ENCODE measurements at regions not wholly inside any gene's neighbourhood (a gene's known extent, or its start where the extent isn't known, plus 50 kb on each side); places are given as distances from the start of the nearest gene placed in this dataset.

DNA sequence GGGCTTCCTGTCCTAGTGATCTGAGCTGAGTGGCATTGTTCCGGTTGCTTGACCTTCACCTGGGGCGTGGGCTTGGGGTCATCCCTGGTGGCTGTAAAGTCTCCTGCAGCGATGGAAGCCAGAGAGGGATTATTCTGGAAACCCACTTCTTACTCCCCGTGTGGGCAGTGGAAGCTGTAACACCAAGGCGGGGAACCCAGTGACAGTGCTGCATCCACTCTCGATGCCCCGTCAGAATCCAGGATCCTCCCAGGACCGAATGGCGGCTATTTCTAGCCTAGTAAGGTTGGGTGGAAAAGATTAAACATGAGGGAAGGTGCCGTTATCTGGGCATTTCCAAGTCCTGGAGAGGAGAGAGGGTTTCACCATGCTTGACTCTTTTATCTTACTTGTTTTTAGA is 280.6 kb downstream of the ZNF536 start:
- Histone ChIP-seq H3K79me2 (ENCODE audit: low read length) (no peaks in the 10 kb centered on the region), H3K9me3 (ENCODE audit: low read length) (no peaks in the 10 kb centered on the region), H4K20me1 (ENCODE audit: insufficient read depth, low read depth, low read length) (no peaks in the 10 kb centered on the region), H3K4me1 (ENCODE audit: low read length) (peaks cover 20% of the 10 kb centered on the region), H3K4me2 (ENCODE audit: low read depth, low read length, poor library complexity, severe bottlenecking) (no peak overlapping the region), H3K36me3 (ENCODE audit: insufficient read depth, low read length) (no peaks in the 10 kb centered on the region), H3K27me3 (ENCODE audit: low read length) (no peaks in the 10 kb centered on the region), H3K9ac (ENCODE audit: low read length) (no peak overlapping the region), H3K4me3 (ENCODE audit: low read length) (no peak overlapping the region), H3K27ac (ENCODE audit: low read length) (no peak overlapping the region), H3K9me2 (replicated peaks; ENCODE audit: insufficient read depth, low read length) (no peaks in the 10 kb centered on the region), H2AFZ (ENCODE audit: low read length) (no peak overlapping the region)
- no peak for DNase-seq

DNA sequence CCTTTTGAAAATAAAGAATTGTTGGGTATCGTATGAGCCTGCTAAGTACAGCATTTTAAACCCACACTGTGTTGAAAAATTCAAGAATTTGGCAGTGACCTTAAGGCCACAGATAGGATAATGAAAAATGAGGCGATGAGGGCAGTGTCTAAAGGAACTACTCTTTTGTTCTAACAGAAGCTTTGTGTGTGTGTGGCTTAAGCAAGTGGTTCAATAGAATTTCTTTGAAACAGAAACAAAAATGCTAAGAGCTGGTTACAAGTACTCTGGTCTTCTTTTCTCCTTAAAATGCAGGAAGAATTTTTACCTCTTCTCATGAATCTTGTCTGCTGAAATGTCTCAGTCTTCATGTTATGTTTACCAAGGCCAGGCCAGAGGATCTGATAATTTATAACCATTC is 279.5 kb downstream of the ZNF536 start:
- Histone ChIP-seq H3K4me2 (ENCODE audit: low read depth, low read length, poor library complexity, severe bottlenecking) (no peak overlapping the region), H3K27ac (ENCODE audit: low read length) (no peak overlapping the region), H4K20me1 (ENCODE audit: insufficient read depth, low read depth, low read length) (no peaks in the 10 kb centered on the region), H3K9ac (ENCODE audit: low read length) (no peak overlapping the region), H2AFZ (ENCODE audit: low read length) (no peak overlapping the region), H3K27me3 (ENCODE audit: low read length) (no peaks in the 10 kb centered on the region), H3K9me3 (ENCODE audit: low read length) (no peaks in the 10 kb centered on the region), H3K9me2 (replicated peaks; ENCODE audit: insufficient read depth, low read length) (no peaks in the 10 kb centered on the region), H3K4me3 (ENCODE audit: low read length) (no peak overlapping the region), H3K36me3 (ENCODE audit: insufficient read depth, low read length) (no peaks in the 10 kb centered on the region), H3K79me2 (ENCODE audit: low read length) (no peaks in the 10 kb centered on the region), H3K4me1 (ENCODE audit: low read length) (peaks cover 20% of the 10 kb centered on the region)
- DNase-seq, result no peak

GRCh38 chr19:30651066-30651465 is 278.9 kb downstream of the ZNF536 start:
- DNase-seq, result no peak
- Histone ChIP-seq H3K9me2 (replicated peaks; ENCODE audit: insufficient read depth, low read length) (no peaks in the 10 kb centered on the region), H2AFZ (ENCODE audit: low read length) (no peak overlapping the region), H3K79me2 (ENCODE audit: low read length) (no peaks in the 10 kb centered on the region), H3K4me3 (ENCODE audit: low read length) (no peak overlapping the region), H3K4me1 (ENCODE audit: low read length) (peaks cover 20% of the 10 kb centered on the region), H3K27me3 (ENCODE audit: low read length) (no peaks in the 10 kb centered on the region), H3K36me3 (ENCODE audit: insufficient read depth, low read length) (no peaks in the 10 kb centered on the region), H3K27ac (ENCODE audit: low read length) (no peak overlapping the region), H4K20me1 (ENCODE audit: insufficient read depth, low read depth, low read length) (no peaks in the 10 kb centered on the region), H3K9me3 (ENCODE audit: low read length) (no peaks in the 10 kb centered on the region), H3K4me2 (ENCODE audit: low read depth, low read length, poor library complexity, severe bottlenecking) (no peak overlapping the region), H3K9ac (ENCODE audit: low read length) (no peak overlapping the region)

DNA sequence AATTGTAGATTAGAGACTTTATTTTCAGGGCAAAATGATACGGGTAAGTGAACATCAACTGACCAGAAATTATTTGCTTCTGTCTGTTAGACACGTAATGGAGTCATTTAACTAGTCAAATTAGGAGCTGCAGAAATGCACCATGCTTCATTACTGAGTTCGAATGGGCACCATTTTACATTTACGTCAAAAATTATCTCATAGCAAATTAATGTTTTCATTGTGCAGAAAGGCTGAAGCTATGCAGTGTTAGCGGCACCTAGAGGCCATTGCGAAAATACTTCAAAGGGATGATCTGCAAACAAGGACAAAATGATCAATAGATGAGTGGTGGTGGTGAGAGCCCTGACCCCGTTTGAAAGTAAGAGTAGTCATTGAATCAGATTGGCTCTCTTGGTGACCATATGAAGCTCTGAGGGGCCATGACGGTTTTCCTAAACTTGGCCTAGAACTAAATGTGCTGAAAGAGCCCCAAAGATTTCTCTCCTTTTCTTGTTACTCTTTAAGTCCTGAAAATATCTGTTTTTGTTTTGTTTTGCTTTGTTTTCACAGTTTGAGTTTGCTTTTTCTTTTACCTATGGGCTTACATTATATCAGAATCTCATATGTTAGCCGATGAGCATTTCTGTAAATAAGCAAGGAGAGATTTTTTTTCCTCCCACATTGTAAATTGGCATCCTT is 277.9 kb downstream of the ZNF536 start:
- Histone ChIP-seq H3K9me2 (replicated peaks; ENCODE audit: insufficient read depth, low read length) (no peaks in the 10 kb centered on the region), H3K79me2 (ENCODE audit: low read length) (no peaks in the 10 kb centered on the region), H3K36me3 (ENCODE audit: insufficient read depth, low read length) (no peaks in the 10 kb centered on the region), H3K4me1 (ENCODE audit: low read length) (peaks cover 20% of the 10 kb centered on the region), H3K4me2 (ENCODE audit: low read depth, low read length, poor library complexity, severe bottlenecking) (peak overlapping the region; percentile 56), H3K27me3 (ENCODE audit: low read length) (no peaks in the 10 kb centered on the region), H4K20me1 (ENCODE audit: insufficient read depth, low read depth, low read length) (no peaks in the 10 kb centered on the region), H3K27ac (ENCODE audit: low read length) (no peak overlapping the region), H3K9me3 (ENCODE audit: low read length) (no peaks in the 10 kb centered on the region), H2AFZ (ENCODE audit: low read length) (0 out of 2 replicates have a peak overlapping the region, but pooled peaks have one; percentile 64), H3K4me3 (ENCODE audit: low read length) (no peak overlapping the region), H3K9ac (ENCODE audit: low read length) (no peak overlapping the region)
- peak; percentile 91 for DNase-seq

GRCh38 chr19:30648866-30649862 is 277.0 kb downstream of the ZNF536 start:
- no peak for DNase-seq
- Histone ChIP-seq H3K9me2 (replicated peaks; ENCODE audit: insufficient read depth, low read length) (no peaks in the 10 kb centered on the region), H3K4me3 (ENCODE audit: low read length) (no peak overlapping the region), H3K9ac (ENCODE audit: low read length) (no peak overlapping the region), H3K27me3 (ENCODE audit: low read length) (no peaks in the 10 kb centered on the region), H2AFZ (ENCODE audit: low read length) (no peak overlapping the region), H3K27ac (ENCODE audit: low read length) (no peak overlapping the region), H3K36me3 (ENCODE audit: insufficient read depth, low read length) (no peaks in the 10 kb centered on the region), H3K79me2 (ENCODE audit: low read length) (no peaks in the 10 kb centered on the region), H4K20me1 (ENCODE audit: insufficient read depth, low read depth, low read length) (no peaks in the 10 kb centered on the region), H3K4me1 (ENCODE audit: low read length) (peaks cover 20% of the 10 kb centered on the region), H3K4me2 (ENCODE audit: low read depth, low read length, poor library complexity, severe bottlenecking) (peak overlapping the region; percentile 56), H3K9me3 (ENCODE audit: low read length) (no peaks in the 10 kb centered on the region)

DNA sequence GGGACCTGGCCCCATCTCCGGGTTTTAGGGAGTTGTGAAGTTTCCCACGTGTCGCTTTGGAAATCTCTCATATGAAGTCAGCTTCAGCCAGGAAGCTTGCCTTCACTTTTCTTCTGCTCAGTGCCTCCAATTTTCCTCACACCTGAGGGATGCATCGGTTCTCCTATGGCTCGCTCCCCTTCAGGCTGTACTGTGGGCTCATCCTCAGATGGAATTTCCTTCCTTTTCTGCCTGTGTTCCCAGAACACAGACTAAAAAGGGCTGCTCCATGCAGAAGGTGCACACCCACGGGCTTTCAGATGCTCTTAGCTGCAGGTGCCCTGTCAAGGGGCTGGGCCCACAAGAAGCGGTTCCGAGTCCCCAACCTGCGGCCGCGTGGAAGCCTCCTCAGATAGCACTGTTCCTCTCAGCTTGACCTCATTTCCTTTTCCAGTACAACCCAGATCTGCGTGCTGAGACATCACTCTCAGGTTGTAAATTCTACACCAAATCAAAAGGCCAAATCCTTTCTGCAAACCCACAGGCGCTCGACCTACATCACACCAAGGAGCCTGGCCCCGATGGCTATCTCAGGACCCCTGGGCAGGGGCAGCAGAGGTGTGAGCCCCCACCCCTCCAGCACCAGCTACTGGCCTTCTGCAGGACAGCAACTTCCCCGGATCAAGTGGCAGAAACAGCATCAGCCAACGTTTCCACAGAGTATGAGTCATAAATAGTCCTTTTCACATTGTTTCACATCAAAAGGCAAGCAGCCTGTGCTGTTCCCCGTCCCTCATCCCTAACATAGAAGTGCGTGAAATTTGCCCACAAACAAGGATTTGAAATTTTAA is 275.9 kb downstream of the ZNF536 start:
- H3K9me2 ChIP-seq (replicated peaks; ENCODE audit: insufficient read depth, low read length), result no peaks in the 10 kb centered on the region
- H3K27me3 ChIP-seq (ENCODE audit: low read length), result no peaks in the 10 kb centered on the region
- peaks cover 20% of the 10 kb centered on the region for H3K4me1 ChIP-seq (ENCODE audit: low read length)
- no peaks in the 10 kb centered on the region for H3K36me3 ChIP-seq (ENCODE audit: insufficient read depth, low read length)
- no peaks in the 10 kb centered on the region for H3K9me3 ChIP-seq (ENCODE audit: low read length)
- H2AFZ ChIP-seq (ENCODE audit: low read length), result no peak overlapping the region
- no peak for DNase-seq
- no peak overlapping the region for H3K9ac ChIP-seq (ENCODE audit: low read length)
- no peaks in the 10 kb centered on the region for H4K20me1 ChIP-seq (ENCODE audit: insufficient read depth, low read depth, low read length)
- no peak overlapping the region for H3K4me2 ChIP-seq (ENCODE audit: low read depth, low read length, poor library complexity, severe bottlenecking)
- no peaks in the 10 kb centered on the region for H3K79me2 ChIP-seq (ENCODE audit: low read length)
- no peak overlapping the region for H3K27ac ChIP-seq (ENCODE audit: low read length)
- no peak overlapping the region for H3K4me3 ChIP-seq (ENCODE audit: low read length)

DNA sequence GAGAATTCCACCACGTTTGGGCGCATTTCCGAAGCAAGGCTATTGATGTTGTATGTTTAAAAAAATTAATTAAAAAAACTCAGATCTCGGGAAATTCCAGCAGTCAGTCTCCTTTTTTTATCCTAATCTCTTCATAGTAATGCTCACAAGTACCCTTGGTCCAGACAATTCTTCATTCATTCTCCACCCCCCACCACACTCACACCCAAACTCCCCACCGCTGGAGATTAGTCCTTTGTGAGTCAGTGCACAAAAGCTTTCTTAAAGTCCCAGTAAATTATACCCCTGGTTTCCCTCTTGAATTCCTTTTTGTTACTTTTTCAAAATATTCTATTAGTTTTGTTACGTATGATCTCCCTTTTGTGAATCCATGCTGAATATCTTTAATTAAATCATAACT is 274.6 kb downstream of the ZNF536 start:
- peaks cover 29% of the 10 kb centered on the region for H3K4me1 ChIP-seq (ENCODE audit: low read length)
- H3K9ac ChIP-seq (ENCODE audit: low read length), result no peak overlapping the region
- H4K20me1 ChIP-seq (ENCODE audit: insufficient read depth, low read depth, low read length), result no peaks in the 10 kb centered on the region
- H3K79me2 ChIP-seq (ENCODE audit: low read length), result no peaks in the 10 kb centered on the region
- H3K9me2 ChIP-seq (replicated peaks; ENCODE audit: insufficient read depth, low read length), result no peaks in the 10 kb centered on the region
- no peak overlapping the region for H3K27ac ChIP-seq (ENCODE audit: low read length)
- no peaks in the 10 kb centered on the region for H3K36me3 ChIP-seq (ENCODE audit: insufficient read depth, low read length)
- no peak overlapping the region for H3K4me3 ChIP-seq (ENCODE audit: low read length)
- H3K27me3 ChIP-seq (ENCODE audit: low read length), result no peaks in the 10 kb centered on the region
- no peaks in the 10 kb centered on the region for H3K9me3 ChIP-seq (ENCODE audit: low read length)
- H3K4me2 ChIP-seq (ENCODE audit: low read depth, low read length, poor library complexity, severe bottlenecking), result no peak overlapping the region
- H2AFZ ChIP-seq (ENCODE audit: low read length), result no peak overlapping the region
- DNase-seq, result no peak

All from Karpas-422 (cell line).